SK-N-SH treated with all-trans-retinoic acid at 6 μM for 48 hours (cell line): ENCODE measurements at regions not wholly inside any gene's neighbourhood (a gene's known extent, or its start where the extent isn't known, plus 50 kb on each side); places are given as distances from the start of the nearest gene placed in this dataset.

Source experiments
- ATAC-seq: fragments of 200-7000 bp; cut with Tn5 transposase; 3 replicates; pipeline ENCODE4 v1.9.1; 2020; ENCODE audit warnings: mild to moderate bottlenecking, moderate library complexity
- ARNTL ChIP-seq: fragments of 450-650 bp; formaldehyde crosslinking; IDR thresholded peaks from 2 replicates; pipeline ENCODE4 v1.5.0; 2020; ENCODE audit warnings: low read depth, mild to moderate bottlenecking, moderate library complexity, borderline replicate concordance
- CSDC2 ChIP-seq: fragments of 250-450 bp; sonication (Bioruptor Pico); IDR thresholded peaks from 2 replicates; pipeline ENCODE4 v1.5.0; 2020; ENCODE audit warnings: mild to moderate bottlenecking, moderate library complexity
- ESRRG ChIP-seq: fragments of 250-450 bp; sonication (Bioruptor Pico); IDR thresholded peaks from 2 replicates; pipeline ENCODE4 v1.6.1; 2021; ENCODE audit warnings: mild to moderate bottlenecking
- GLIS3 ChIP-seq: fragments of 250-450 bp; sonication (Bioruptor Pico); IDR thresholded peaks from 2 replicates; pipeline ENCODE4 v1.5.0; 2020; ENCODE audit warnings: mild to moderate bottlenecking, moderate library complexity
- ISL1 ChIP-seq: fragments of 250-450 bp; sonication (Bioruptor Pico); IDR thresholded peaks from 2 replicates; pipeline ENCODE4 v2.1.2; 2022; ENCODE audit warnings: mild to moderate bottlenecking, moderate library complexity
- PPARA ChIP-seq: fragments of 250-450 bp; sonication (Bioruptor Pico); IDR thresholded peaks from 2 replicates; pipeline ENCODE4 v1.5.0; 2020; ENCODE audit warnings: mild to moderate bottlenecking, borderline replicate concordance
- RARB ChIP-seq: fragments of 250-450 bp; sonication (Bioruptor Pico); IDR thresholded peaks from 2 replicates; pipeline ENCODE4 v1.8.0; 2021; ENCODE audit warnings: mild to moderate bottlenecking, moderate library complexity
- SNAI2 ChIP-seq: fragments of 250-450 bp; sonication (Bioruptor Pico); IDR thresholded peaks from 2 replicates; pipeline ENCODE4 v1.5.0; 2020; ENCODE audit warnings: mild to moderate bottlenecking, moderate library complexity
- TCF4 ChIP-seq: fragments of 250-450 bp; sonication (Bioruptor Pico); IDR thresholded peaks from 2 replicates; pipeline ENCODE4 v1.8.0; 2021; ENCODE audit warnings: mild to moderate bottlenecking, moderate library complexity, borderline replicate concordance
- TOX ChIP-seq: fragments of 250-450 bp; sonication (Bioruptor Pico); IDR thresholded peaks from 2 replicates; pipeline ENCODE4 v1.8.0; 2021; ENCODE audit warnings: mild to moderate bottlenecking, moderate library complexity, borderline replicate concordance
- ZC3H10 ChIP-seq: fragments of 250-450 bp; sonication (Bioruptor Pico); IDR thresholded peaks from 2 replicates; pipeline ENCODE4 v1.5.1; 2021; ENCODE audit warnings: mild to moderate bottlenecking, moderate library complexity
- ZFP3 ChIP-seq: fragments of 250-450 bp; sonication (Bioruptor Pico); IDR thresholded peaks from 2 replicates; pipeline ENCODE4 v1.5.0; 2020; ENCODE audit warnings: mild to moderate bottlenecking, moderate library complexity
- ZFP30 ChIP-seq: fragments of 450-650 bp; formaldehyde crosslinking; IDR thresholded peaks from 2 replicates; pipeline ENCODE4 v1.5.0; 2022; ENCODE audit warnings: mild to moderate bottlenecking, moderate library complexity
- ZNF565 ChIP-seq: fragments of 450-650 bp; formaldehyde crosslinking; conservative IDR thresholded peaks from 2 replicates; pipeline ENCODE4 v1.5.0; 2020; ENCODE audit warnings: low read depth, mild to moderate bottlenecking, moderate library complexity
- ZNF70 ChIP-seq: fragments of 450-650 bp; formaldehyde crosslinking; IDR thresholded peaks from 2 replicates; pipeline ENCODE4 v1.5.0; 2020; ENCODE audit warnings: mild to moderate bottlenecking, moderate library complexity
- ZNF8 ChIP-seq: fragments of 450-650 bp; formaldehyde crosslinking; IDR thresholded peaks from 2 replicates; pipeline ENCODE4 v1.5.0; 2020; ENCODE audit warnings: mild to moderate bottlenecking, moderate library complexity
- TF ChIP-seq, protein P1 (sequence below): fragments of 250-450 bp; sonication (Bioruptor Pico); IDR thresholded peaks from 2 replicates; pipeline ENCODE4 v1.8.0; 2021; ENCODE audit warnings: low read depth, mild to moderate bottlenecking, moderate library complexity, borderline replicate concordance
- TF ChIP-seq, protein P2 (sequence below): fragments of 250-450 bp; sonication (Bioruptor Pico); IDR thresholded peaks from 2 replicates; pipeline ENCODE4 v1.5.1; 2020; ENCODE audit warnings: low read depth, mild to moderate bottlenecking, moderate library complexity
- TF ChIP-seq, protein P3 (sequence below): fragments of 250-450 bp; sonication (Bioruptor Pico); IDR thresholded peaks from 2 replicates; pipeline ENCODE4 v1.5.1; 2021; ENCODE audit warnings: mild to moderate bottlenecking, moderate library complexity
- TF ChIP-seq, protein P4 (sequence below): fragments of 250-450 bp; sonication (Bioruptor Pico); IDR thresholded peaks from 2 replicates; pipeline ENCODE4 v1.8.0; 2020; ENCODE audit warnings: mild to moderate bottlenecking, moderate library complexity, borderline replicate concordance

DNA sequence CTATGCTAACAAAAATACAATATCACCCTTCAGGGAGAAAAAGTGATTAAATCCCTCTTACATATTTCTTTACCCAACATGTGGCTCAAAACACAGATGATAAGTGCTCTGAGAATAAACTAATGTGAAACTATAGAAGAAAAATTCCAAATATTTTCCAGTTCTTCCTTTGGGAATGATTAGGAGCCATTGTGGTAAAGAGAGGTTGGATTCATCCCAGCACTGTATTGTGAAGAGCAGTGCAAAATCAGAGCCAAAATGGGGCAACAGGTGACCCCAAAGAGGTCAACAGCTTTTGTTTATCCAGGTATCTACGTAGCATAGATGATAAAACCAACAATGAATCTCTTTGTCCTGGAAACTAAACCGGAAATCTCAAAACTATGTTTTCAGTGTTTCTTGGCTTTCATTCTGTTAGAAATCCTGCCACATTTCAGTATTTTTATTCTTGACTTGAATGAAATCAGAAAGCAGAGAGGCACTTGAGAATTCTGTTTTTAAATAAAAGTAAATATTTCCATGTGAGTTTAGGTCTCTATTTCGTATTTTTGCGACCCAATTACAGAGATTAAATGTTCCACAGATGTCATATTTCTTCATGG, 120.4 kb upstream of the FST start:
- no peak for ATAC-seq
- TF ChIP-seq ZFP30 (CRISPR knock-in tag) (no peak), ZNF8 (CRISPR knock-in tag) (no peak), CSDC2 (CRISPR knock-in tag) (no peak), TCF4 (CRISPR knock-in tag) (no peak), ZFP3 (CRISPR knock-in tag) (no peak), ZNF565 (CRISPR knock-in tag) (no peak), ESRRG (CRISPR knock-in tag) (no peak), ZNF70 (CRISPR knock-in tag) (no peak)
- TF ChIP-seq, protein P1, sequence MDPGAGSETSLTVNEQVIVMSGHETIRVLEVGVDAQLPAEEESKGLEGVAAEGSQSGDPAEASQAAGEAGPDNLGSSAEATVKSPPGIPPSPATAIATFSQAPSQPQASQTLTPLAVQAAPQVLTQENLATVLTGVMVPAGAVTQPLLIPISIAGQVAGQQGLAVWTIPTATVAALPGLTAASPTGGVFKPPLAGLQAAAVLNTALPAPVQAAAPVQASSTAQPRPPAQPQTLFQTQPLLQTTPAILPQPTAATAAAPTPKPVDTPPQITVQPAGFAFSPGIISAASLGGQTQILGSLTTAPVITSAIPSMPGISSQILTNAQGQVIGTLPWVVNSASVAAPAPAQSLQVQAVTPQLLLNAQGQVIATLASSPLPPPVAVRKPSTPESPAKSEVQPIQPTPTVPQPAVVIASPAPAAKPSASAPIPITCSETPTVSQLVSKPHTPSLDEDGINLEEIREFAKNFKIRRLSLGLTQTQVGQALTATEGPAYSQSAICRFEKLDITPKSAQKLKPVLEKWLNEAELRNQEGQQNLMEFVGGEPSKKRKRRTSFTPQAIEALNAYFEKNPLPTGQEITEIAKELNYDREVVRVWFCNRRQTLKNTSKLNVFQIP (CRISPR knock-in tag), result no peak

DNA sequence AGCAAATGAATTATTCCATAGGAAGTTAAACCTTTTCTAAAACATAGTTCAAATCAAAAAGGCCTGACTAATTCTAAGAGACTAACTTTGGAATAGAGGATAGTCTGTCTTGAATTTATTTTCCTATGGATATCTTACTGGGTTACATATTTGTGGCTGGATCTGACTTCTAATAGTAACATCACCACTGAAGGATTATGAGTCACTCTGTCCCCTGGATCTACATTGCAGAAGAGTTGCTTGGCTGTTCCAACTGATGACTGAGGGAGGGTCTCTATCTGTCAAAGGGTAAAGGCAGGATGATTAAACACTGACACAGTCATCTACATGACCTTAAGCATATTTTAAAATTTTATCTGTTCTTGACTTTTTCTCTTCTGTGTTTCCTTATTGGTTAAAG, 119.6 kb upstream of the FST start:
- TF ChIP-seq PPARA (CRISPR knock-in tag) (no peak), RARB (CRISPR knock-in tag) (no peak), ZNF70 (CRISPR knock-in tag) (no peak), TOX (CRISPR knock-in tag) (no peak), ZC3H10 (no peak), ARNTL (no peak), TCF4 (CRISPR knock-in tag) (no peak), CSDC2 (CRISPR knock-in tag) (no peak), ZNF565 (CRISPR knock-in tag) (no peak), GLIS3 (no peak)
- TF ChIP-seq, protein P2, sequence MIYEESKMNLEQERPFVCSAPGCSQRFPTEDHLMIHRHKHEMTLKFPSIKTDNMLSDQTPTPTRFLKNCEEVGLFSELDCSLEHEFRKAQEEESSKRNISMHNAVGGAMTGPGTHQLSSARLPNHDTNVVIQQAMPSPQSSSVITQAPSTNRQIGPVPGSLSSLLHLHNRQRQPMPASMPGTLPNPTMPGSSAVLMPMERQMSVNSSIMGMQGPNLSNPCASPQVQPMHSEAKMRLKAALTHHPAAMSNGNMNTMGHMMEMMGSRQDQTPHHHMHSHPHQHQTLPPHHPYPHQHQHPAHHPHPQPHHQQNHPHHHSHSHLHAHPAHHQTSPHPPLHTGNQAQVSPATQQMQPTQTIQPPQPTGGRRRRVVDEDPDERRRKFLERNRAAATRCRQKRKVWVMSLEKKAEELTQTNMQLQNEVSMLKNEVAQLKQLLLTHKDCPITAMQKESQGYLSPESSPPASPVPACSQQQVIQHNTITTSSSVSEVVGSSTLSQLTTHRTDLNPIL (CRISPR knock-in tag), result no peak
- TF ChIP-seq, protein P3, sequence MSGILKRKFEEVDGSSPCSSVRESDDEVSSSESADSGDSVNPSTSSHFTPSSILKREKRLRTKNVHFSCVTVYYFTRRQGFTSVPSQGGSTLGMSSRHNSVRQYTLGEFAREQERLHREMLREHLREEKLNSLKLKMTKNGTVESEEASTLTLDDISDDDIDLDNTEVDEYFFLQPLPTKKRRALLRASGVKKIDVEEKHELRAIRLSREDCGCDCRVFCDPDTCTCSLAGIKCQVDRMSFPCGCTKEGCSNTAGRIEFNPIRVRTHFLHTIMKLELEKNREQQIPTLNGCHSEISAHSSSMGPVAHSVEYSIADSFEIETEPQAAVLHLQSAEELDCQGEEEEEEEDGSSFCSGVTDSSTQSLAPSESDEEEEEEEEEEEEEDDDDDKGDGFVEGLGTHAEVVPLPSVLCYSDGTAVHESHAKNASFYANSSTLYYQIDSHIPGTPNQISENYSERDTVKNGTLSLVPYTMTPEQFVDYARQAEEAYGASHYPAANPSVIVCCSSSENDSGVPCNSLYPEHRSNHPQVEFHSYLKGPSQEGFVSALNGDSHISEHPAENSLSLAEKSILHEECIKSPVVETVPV (CRISPR knock-in tag), result no peak
- ATAC-seq, result peak; percentile 81

DNA sequence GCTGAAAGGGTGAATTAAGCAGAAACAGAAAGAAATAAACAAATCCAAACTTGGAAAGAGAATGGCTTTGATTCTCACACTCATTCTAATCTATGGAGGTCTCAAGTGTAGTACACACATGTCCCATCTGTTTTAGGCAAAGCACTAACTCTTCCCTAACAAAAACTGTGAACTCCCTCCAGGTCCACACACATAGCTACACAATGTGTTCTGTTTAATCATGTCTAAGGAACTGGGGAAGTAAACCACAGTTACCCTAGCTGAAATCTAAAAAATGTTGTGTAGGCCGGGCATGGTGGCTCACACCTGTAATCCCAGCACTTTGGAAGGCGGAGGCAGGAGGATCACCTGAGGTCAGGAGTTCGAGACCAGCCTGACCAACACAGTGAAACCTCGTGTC, 118.7 kb upstream of the FST start:
- no peak for ATAC-seq
- TF ChIP-seq ISL1 (no peak), ZNF565 (CRISPR knock-in tag) (no peak)
- TF ChIP-seq, protein P3 (CRISPR knock-in tag), result no peak

DNA sequence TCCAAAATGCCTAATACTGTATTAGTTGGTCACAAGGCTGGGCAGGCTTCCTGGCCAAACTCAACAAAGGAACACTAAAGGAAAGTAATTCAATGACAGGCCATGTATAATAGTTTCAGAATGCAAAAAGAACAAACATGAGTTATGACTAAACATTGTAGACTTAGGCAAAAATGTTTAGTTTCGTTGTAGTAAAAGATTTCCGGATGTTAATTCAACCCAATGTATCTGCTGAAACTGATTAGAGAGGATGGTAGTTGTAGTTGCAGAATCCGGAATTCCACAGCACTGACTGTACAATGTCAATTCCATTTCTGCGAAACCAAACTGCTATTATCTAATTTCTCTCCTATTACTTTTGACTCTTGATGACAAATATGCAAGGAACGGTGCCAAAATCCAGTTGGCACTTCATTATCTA, 117.9 kb upstream of the FST start:
- TF ChIP-seq CSDC2 (CRISPR knock-in tag), result 0 out of 2 replicates have a peak, but pooled peaks have one; percentile 30
- no peak for TF ChIP-seq ARNTL
- TF ChIP-seq, protein P4, sequence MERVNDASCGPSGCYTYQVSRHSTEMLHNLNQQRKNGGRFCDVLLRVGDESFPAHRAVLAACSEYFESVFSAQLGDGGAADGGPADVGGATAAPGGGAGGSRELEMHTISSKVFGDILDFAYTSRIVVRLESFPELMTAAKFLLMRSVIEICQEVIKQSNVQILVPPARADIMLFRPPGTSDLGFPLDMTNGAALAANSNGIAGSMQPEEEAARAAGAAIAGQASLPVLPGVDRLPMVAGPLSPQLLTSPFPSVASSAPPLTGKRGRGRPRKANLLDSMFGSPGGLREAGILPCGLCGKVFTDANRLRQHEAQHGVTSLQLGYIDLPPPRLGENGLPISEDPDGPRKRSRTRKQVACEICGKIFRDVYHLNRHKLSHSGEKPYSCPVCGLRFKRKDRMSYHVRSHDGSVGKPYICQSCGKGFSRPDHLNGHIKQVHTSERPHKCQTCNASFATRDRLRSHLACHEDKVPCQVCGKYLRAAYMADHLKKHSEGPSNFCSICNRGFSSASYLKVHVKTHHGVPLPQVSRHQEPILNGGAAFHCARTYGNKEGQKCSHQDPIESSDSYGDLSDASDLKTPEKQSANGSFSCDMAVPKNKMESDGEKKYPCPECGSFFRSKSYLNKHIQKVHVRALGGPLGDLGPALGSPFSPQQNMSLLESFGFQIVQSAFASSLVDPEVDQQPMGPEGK (CRISPR knock-in tag), result peak; percentile 47; the same call in 1 of the 2 replicates
- TF ChIP-seq, protein P1 (CRISPR knock-in tag), result peak; percentile 83; the same call in 1 of the 2 replicates
- TF ChIP-seq SNAI2 (CRISPR knock-in tag), result no peak
- TF ChIP-seq ISL1, result peak; percentile 95
- no peak for TF ChIP-seq TCF4 (CRISPR knock-in tag)
- ATAC-seq, result peak; percentile 91
